Activated B cell treated with CpG ODN at 0.5 μM for 24 hours (primary cell): ENCODE measurements at regions not wholly inside any gene's neighbourhood (a gene's known extent, or its start where the extent isn't known, plus 50 kb on each side); places are given as distances from the start of the nearest gene placed in this dataset.

Experiments used
- ATAC-seq: fragments of 200-7000 bp; cut with Tn5 transposase; one replicate; pipeline ENCODE4 v1.10.0; 2021; ENCODE audit warnings: low read depth, mild to moderate bottlenecking, moderate library complexity
- CTCF ChIA-PET: fragments of 350-600 bp; sonication (Branson Sonifier 250); formaldehyde crosslinking; loops from one replicate; lab custom pipeline; 2021; ENCODE audit warnings: antibody characterized with exemption; lab: Charles Lee
- POLR2A ChIA-PET: fragments of 350-600 bp; sonication (Branson Sonifier 250); formaldehyde crosslinking; loops from one replicate; lab custom pipeline; 2021; ENCODE audit warnings: antibody characterized with exemption; lab: Charles Lee
- DNase-seq: peaks from one replicate; pipeline ENCODE4 v3.0.0; 2022
- H3K27ac Mint-ChIP-seq: one replicate; pipeline ENCODE4 v1.8.0; 2020; ENCODE audit warnings: mixed read lengths
- H3K27me3 Mint-ChIP-seq: one replicate; pipeline ENCODE4 v1.8.0; 2021; ENCODE audit warnings: mixed read lengths
- H3K36me3 Mint-ChIP-seq: one replicate; pipeline ENCODE4 v1.8.0; 2021; ENCODE audit warnings: low read depth, mixed read lengths
- H3K4me1 Mint-ChIP-seq: one replicate; pipeline ENCODE4 v1.8.0; 2021; ENCODE audit warnings: mixed read lengths
- H3K4me3 Mint-ChIP-seq: one replicate; pipeline ENCODE4 v1.8.0; 2020; ENCODE audit warnings: mild to moderate bottlenecking, mixed read lengths
- H3K9me3 Mint-ChIP-seq: one replicate; pipeline ENCODE4 v1.8.0; 2020; ENCODE audit warnings: mixed read lengths
- intact Hi-C: fragments of 100-400 bp; cut with micrococcal nuclease; formaldehyde crosslinking; loops from one replicate; pipeline ENCODE4 v1.15.1; 2024
- TF ChIP-seq, protein P1 (sequence below): fragments of 200-600 bp; IDR thresholded peaks from one replicate; pipeline ENCODE4 v1.8.0; 2022; ENCODE audit warnings: antibody characterized with exemption, mild to moderate bottlenecking

DNA sequence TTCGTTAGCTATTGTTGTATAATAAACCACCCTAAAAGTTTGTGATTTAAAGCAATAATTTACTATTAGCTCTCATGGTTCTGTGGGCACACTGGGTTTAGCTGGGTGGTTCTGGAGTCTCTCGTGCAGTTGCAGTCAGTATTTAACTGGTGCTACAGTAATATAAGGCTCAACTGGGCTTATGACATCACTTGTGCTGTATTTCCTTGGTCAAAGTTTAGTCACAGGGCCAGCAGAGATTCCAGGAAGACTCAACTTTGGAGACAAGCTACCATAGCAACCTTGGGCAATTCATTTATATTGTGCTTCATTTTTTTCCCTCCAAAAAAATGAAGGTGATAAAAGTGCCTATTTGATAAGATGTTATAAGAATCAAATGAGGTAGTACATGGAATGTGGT lies 204.2 kb upstream of the GUCY1A2 start:
- Mint-ChIP-seq H3K27ac (no peak overlapping the region), H3K36me3 (no peaks in the 10 kb centered on the region), H3K4me1 (no peaks in the 10 kb centered on the region), H3K27me3 (no peaks in the 10 kb centered on the region), H3K9me3 (no peaks in the 10 kb centered on the region), H3K4me3 (no peak overlapping the region)
- DNase-seq (no peak), ATAC-seq (no peak)
- ChIA-PET CTCF (no interaction called here), POLR2A (no interaction called here)
- TF ChIP-seq, protein P1, sequence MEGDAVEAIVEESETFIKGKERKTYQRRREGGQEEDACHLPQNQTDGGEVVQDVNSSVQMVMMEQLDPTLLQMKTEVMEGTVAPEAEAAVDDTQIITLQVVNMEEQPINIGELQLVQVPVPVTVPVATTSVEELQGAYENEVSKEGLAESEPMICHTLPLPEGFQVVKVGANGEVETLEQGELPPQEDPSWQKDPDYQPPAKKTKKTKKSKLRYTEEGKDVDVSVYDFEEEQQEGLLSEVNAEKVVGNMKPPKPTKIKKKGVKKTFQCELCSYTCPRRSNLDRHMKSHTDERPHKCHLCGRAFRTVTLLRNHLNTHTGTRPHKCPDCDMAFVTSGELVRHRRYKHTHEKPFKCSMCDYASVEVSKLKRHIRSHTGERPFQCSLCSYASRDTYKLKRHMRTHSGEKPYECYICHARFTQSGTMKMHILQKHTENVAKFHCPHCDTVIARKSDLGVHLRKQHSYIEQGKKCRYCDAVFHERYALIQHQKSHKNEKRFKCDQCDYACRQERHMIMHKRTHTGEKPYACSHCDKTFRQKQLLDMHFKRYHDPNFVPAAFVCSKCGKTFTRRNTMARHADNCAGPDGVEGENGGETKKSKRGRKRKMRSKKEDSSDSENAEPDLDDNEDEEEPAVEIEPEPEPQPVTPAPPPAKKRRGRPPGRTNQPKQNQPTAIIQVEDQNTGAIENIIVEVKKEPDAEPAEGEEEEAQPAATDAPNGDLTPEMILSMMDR, result no peak
- intact Hi-C loops, result no loop called here

DNA sequence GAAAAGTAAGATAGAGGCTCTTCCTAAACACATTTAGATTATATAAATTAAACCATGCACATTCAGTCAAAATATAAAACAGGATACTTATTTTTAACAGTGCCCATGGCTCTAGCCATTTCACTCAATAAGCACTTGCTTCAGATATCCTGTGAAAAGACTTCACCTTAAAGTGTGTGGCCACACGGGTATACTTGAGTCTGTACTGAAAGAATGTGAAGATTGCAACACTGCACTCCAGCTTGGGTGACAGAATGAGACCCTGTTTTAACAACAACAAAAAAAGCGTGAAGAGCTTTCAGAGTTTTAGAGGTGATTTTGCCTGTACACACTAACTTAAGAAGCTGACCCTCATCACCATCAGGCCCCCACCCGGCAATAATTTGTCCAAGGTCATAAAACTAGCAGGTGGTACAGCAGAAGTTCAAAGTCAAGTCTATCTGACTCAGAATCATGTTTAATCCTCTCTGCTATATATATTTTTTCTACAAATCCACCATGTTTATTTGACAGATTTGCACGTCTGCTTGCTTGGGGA lies 203.5 kb upstream of the GUCY1A2 start:
- CTCF ChIA-PET, result no interaction called here
- no peaks in the 10 kb centered on the region for H3K4me1 Mint-ChIP-seq
- H3K27ac Mint-ChIP-seq, result no peak overlapping the region
- intact Hi-C loops, result no loop called here
- TF ChIP-seq, protein P1, result no peak
- no peaks in the 10 kb centered on the region for H3K27me3 Mint-ChIP-seq
- POLR2A ChIA-PET, result no interaction called here
- no peak overlapping the region for H3K4me3 Mint-ChIP-seq
- H3K36me3 Mint-ChIP-seq, result no peaks in the 10 kb centered on the region
- ATAC-seq (no peak), DNase-seq (no peak)
- no peaks in the 10 kb centered on the region for H3K9me3 Mint-ChIP-seq

DNA sequence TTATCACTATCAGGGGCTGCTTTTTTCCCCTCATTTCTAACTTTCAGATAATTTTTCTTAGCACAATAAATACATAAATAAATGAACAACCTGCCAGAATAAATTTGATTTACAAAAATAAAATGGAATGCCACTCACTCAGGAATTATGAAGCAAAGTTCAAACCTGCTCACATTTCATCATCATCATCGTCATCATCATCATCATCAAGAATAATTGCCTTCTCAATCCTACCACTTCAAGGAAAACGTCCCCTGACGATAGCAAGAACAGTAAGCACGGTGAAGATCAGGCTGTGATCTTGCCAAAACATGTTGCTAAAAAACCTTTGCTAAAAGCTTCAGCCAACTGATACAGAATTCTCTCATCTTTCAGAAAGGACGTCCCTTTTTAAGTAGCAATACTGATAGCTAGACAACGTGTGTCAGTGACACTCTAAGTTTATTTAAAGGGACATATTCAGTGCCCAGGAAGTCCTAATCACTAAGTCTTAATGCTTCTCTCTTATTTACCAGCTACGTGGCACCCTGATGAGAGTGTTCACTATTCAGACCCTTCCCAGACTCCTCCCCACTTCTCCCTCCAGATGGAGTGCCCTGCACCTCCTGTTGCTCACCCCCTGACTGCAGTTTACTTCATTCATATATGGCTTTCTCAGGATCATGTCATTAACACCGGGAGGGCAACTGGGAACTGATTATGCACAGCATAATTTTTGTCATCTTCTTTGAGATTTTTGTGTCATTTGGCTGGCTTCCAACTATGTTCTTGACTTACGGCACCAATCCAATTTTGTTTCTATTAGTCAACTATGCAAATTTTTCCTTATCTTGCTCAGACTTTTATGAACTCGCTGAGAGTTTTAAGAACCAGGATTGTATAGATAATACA lies 200.1 kb upstream of the GUCY1A2 start:
- intact Hi-C loops, result no loop called here
- no peaks in the 10 kb centered on the region for H3K9me3 Mint-ChIP-seq
- H3K4me3 Mint-ChIP-seq, result no peak overlapping the region
- H3K4me1 Mint-ChIP-seq, result no peaks in the 10 kb centered on the region
- no peak overlapping the region for H3K27ac Mint-ChIP-seq
- TF ChIP-seq, protein P1, result no peak
- no peaks in the 10 kb centered on the region for H3K36me3 Mint-ChIP-seq
- DNase-seq (no peak), ATAC-seq (no peak)
- H3K27me3 Mint-ChIP-seq, result no peaks in the 10 kb centered on the region
- ChIA-PET POLR2A (no interaction called here), CTCF (no interaction called here)

DNA sequence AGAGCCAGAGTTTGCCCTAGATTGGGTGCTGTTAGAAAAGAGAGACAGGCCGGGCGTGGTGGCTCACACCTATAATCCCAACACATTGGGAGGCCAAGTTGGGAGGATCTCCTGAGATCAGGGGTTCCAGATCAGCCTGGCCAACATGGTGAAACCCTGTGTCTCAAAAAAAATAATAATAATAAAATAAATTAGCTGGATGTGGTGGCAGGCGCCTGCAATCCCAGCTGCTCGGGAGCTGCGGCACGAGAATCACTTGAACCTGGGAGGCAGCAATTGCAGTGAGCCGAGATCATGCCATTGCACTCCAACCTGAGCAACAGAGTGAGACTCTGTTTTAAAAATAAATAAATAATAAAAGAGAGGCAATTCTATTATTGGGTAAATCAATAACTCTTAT lies 199.2 kb upstream of the GUCY1A2 start:
- no peaks in the 10 kb centered on the region for H3K4me1 Mint-ChIP-seq
- H3K36me3 Mint-ChIP-seq, result no peaks in the 10 kb centered on the region
- ChIA-PET CTCF (no interaction called here), POLR2A (no interaction called here)
- DNase-seq (no peak), ATAC-seq (no peak)
- TF ChIP-seq, protein P1, result no peak
- no peaks in the 10 kb centered on the region for H3K27me3 Mint-ChIP-seq
- intact Hi-C loops, result no loop called here
- H3K27ac Mint-ChIP-seq, result no peak overlapping the region
- no peaks in the 10 kb centered on the region for H3K9me3 Mint-ChIP-seq
- no peak overlapping the region for H3K4me3 Mint-ChIP-seq

DNA sequence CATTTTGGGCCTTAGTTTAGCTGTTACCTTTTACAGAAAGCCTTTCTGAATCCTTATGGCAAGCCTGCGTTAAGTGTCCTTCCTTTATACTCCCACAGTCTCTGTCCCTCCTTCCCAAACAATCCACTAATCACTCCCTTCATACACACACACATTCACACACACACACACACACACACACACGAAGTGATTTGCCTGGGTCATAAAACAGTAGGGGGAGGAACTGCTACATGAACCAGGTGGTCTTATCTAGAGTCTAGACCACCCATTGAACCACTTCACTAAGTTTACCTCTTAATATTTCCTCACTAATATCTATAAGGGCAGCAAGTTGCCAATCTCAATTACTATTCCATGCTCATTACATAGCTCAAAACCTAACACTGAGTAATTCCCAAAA lies 196.7 kb upstream of the GUCY1A2 start:
- intact Hi-C loops, result no loop called here
- Mint-ChIP-seq H3K4me3 (no peak overlapping the region), H3K4me1 (no peaks in the 10 kb centered on the region), H3K36me3 (no peaks in the 10 kb centered on the region), H3K27me3 (no peaks in the 10 kb centered on the region), H3K9me3 (no peaks in the 10 kb centered on the region), H3K27ac (no peak overlapping the region)
- no peak for ATAC-seq
- ChIA-PET POLR2A (no interaction called here), CTCF (no interaction called here)
- TF ChIP-seq, protein P1, result no peak
- no peak for DNase-seq
